GM12878 (cell line): ENCODE measurements at regions not wholly inside any gene's neighbourhood (a gene's known extent, or its start where the extent isn't known, plus 50 kb on each side); places are given as distances from the start of the nearest gene placed in this dataset.

Source experiments
- ATAC-seq: fragments of 200-7000 bp; cut with Tn5 transposase; 3 replicates; pipeline ENCODE4 v1.9.1; 2020; ENCODE audit warnings: mild to moderate bottlenecking, moderate library complexity
- BruUV-seq: library from RNA; stranded (reverse); fragments of 400-500 nt; replicated peaks from 2 replicates; lab custom pipeline; 2021; lab: Mats Ljungman, UMichigan
- CTCF ChIA-PET: fragments of 300-600 bp; sonication (Branson Sonifier 250); formaldehyde crosslinking; extraction: SDS; loops from one replicate; lab custom pipeline; 2021; ENCODE audit warnings: inconsistent platforms; lab: Yijun Ruan, JAX
- POLR2A ChIA-PET: fragments of 350-600 bp; formaldehyde crosslinking; extraction: SDS; loops from one replicate; lab custom pipeline; 2021; ENCODE audit warnings: inconsistent platforms; lab: Charles Lee
- RAD21 ChIA-PET: fragments of 300-600 bp; sonication (Branson Sonifier 250); formaldehyde crosslinking; loops from one replicate; lab custom pipeline; 2023; ENCODE audit warnings: antibody characterized with exemption; ENCODE audit not compliant: unreplicated experiment; lab: Charles Lee
- SMC1A ChIA-PET: fragments of 300-600 bp; sonication (Branson Sonifier 250); formaldehyde crosslinking; loops from one replicate; lab custom pipeline; 2023; ENCODE audit not compliant: unreplicated experiment, uncharacterized antibody; lab: Charles Lee
- DNase-seq: peaks from one replicate; pipeline ENCODE4 v3.0.0-alpha.2; 2011; ENCODE audit warnings: low read depth, low spot score
- FAIRE-seq: peaks from 3 replicates; lab custom pipeline; 2011; peaks lifted over from hg19 to GRCh38; lab: Jason Lieb, UNC
- H2AFZ ChIP-seq: 2 replicates; pipeline ENCODE4 v1.6.0; 2011; ENCODE audit warnings: low read depth, low read length, control low read depth; ENCODE audit not compliant: control insufficient read depth
- H3K27ac ChIP-seq: 2 replicates; pipeline ENCODE4 v1.5.1; 2011; ENCODE audit warnings: control low read depth; ENCODE audit not compliant: control insufficient read depth, insufficient read depth
- H3K27me3 ChIP-seq, 2 experiments: replicated peaks in 1 of 2; 2 replicates each; pipeline versions ENCODE4 v1.6.0 to v1.6.1; 2011; ENCODE audit warnings: low read length in 1 of 2; ENCODE audit not compliant: control insufficient read depth in 2 of 2, insufficient read depth in 2 of 2
- H3K36me3 ChIP-seq, 2 experiments: 2 replicates each; pipeline ENCODE4 v1.5.1; 2011; ENCODE audit warnings: low read length in 1 of 2; ENCODE audit not compliant: control insufficient read depth in 2 of 2, insufficient read depth in 2 of 2
- H3K4me1 ChIP-seq: 2 replicates; pipeline ENCODE4 v1.6.1; 2011; ENCODE audit warnings: mild to moderate bottlenecking, low read length, moderate library complexity, mixed read lengths; ENCODE audit not compliant: control insufficient read depth, insufficient read depth
- H3K4me2 ChIP-seq: 2 replicates; pipeline ENCODE4 v1.6.0; 2011; ENCODE audit warnings: control low read depth; ENCODE audit not compliant: control insufficient read depth, insufficient read depth
- H3K4me3 ChIP-seq: fragments of 200-600 bp; sonication (generic); 2 replicates; pipeline ENCODE4 v1.5.1; 2016
- H3K79me2 ChIP-seq: 2 replicates; pipeline ENCODE4 v1.6.0; 2011; ENCODE audit warnings: low read length; ENCODE audit not compliant: control insufficient read depth, insufficient read depth
- H3K9ac ChIP-seq: 2 replicates; pipeline ENCODE4 v1.8.0; 2011; ENCODE audit warnings: low read length, control low read depth, mixed read lengths; ENCODE audit not compliant: control insufficient read depth, insufficient read depth
- H3K9me3 ChIP-seq: replicated peaks from 3 replicates; pipeline ENCODE4 v1.5.1; 2011; ENCODE audit warnings: mild to moderate bottlenecking, low read length; ENCODE audit not compliant: control insufficient read depth, insufficient read depth
- H4K20me1 ChIP-seq: 2 replicates; pipeline ENCODE4 v1.6.0; 2011; ENCODE audit not compliant: control insufficient read depth, insufficient read depth
- EP300 ChIP-seq, 2 experiments: fragments of 150-350 bp in 1 of 2; IDR thresholded peaks; 2 replicates each; pipeline ENCODE4 v1.6.1; 2011 to 2012; ENCODE audit warnings: low read depth in 2 of 2, low read length in 2 of 2, borderline replicate concordance in 1 of 2, improper control_type of control experiment in 1 of 2, inconsistent platforms in 1 of 2; ENCODE audit not compliant: control insufficient read depth in 1 of 2
- MTA2 ChIP-seq: fragments of 450-650 bp; IDR thresholded peaks from 2 replicates; pipeline ENCODE4 v1.6.1; 2016; ENCODE audit warnings: low read depth, mild to moderate bottlenecking, moderate library complexity
- MTA3 ChIP-seq: IDR thresholded peaks from 2 replicates; pipeline ENCODE4 v1.6.1; 2012; ENCODE audit warnings: low read length, inconsistent platforms, borderline replicate concordance
- MYB ChIP-seq: fragments of 150-350 bp; IDR thresholded peaks from 2 replicates; pipeline ENCODE4 v1.6.1; 2014; ENCODE audit warnings: mild to moderate bottlenecking, low read depth, low read length, borderline replicate concordance
- WGBS: methylation state at CpG from one replicate; pipeline ENCODE4 v1.1.6; 2016; ENCODE audit warnings: low lambda C conversion rate; ENCODE audit not compliant: insufficient replicate concordance, insufficient coverage; ENCODE audit errors: missing lambda C conversion rate; 5-methylcytosine and 5-hydroxymethylcytosine counted together
- in situ Hi-C: fragments of 300-500 bp; cut with MboI; formaldehyde crosslinking; loops from 9 replicates; pipeline ENCODE4 v1.14.3; 2018; ENCODE audit warnings: mixed read lengths
- intact Hi-C: fragments of 100-400 bp; cut with micrococcal nuclease; formaldehyde crosslinking; loops from one replicate; pipeline ENCODE4 v1.14.2; 2022; ENCODE audit not compliant: unreplicated experiment
- TF ChIP-seq, protein P1 (sequence below): IDR thresholded peaks from 2 replicates; pipeline ENCODE4 v1.6.1; 2012; ENCODE audit warnings: improper control_type of control experiment, low read depth, low read length; ENCODE audit not compliant: insufficient replicate concordance

GRCh38 chr9:129558551-129559505 lies 62.1 kb downstream of the C9orf50 start:
- intact Hi-C loops: no loop called here
- ATAC-seq: peak; percentile 41; the same call in 2 of the 3 replicates
- H3K9ac ChIP-seq: no peak overlapping the region
- no peaks in the 10 kb centered on the region for H4K20me1 ChIP-seq
- H3K27me3 ChIP-seq: peaks cover 0 to 1% of the 10 kb centered on the region in 2 experiments; a peak in 2 of 4 replicates
- ChIA-PET CTCF (no interaction called here), POLR2A (no interaction called here), RAD21 (no interaction called here), SMC1A (no interaction called here)
- H2AFZ ChIP-seq: no peak overlapping the region
- FAIRE-seq: no peak
- in situ Hi-C loops: no loop called here
- H3K4me3 ChIP-seq: no peak overlapping the region
- no peaks in the 10 kb centered on the region for H3K36me3 ChIP-seq
- no peak for TF ChIP-seq MTA2
- no peak for TF ChIP-seq MYB
- TF ChIP-seq, protein P1, sequence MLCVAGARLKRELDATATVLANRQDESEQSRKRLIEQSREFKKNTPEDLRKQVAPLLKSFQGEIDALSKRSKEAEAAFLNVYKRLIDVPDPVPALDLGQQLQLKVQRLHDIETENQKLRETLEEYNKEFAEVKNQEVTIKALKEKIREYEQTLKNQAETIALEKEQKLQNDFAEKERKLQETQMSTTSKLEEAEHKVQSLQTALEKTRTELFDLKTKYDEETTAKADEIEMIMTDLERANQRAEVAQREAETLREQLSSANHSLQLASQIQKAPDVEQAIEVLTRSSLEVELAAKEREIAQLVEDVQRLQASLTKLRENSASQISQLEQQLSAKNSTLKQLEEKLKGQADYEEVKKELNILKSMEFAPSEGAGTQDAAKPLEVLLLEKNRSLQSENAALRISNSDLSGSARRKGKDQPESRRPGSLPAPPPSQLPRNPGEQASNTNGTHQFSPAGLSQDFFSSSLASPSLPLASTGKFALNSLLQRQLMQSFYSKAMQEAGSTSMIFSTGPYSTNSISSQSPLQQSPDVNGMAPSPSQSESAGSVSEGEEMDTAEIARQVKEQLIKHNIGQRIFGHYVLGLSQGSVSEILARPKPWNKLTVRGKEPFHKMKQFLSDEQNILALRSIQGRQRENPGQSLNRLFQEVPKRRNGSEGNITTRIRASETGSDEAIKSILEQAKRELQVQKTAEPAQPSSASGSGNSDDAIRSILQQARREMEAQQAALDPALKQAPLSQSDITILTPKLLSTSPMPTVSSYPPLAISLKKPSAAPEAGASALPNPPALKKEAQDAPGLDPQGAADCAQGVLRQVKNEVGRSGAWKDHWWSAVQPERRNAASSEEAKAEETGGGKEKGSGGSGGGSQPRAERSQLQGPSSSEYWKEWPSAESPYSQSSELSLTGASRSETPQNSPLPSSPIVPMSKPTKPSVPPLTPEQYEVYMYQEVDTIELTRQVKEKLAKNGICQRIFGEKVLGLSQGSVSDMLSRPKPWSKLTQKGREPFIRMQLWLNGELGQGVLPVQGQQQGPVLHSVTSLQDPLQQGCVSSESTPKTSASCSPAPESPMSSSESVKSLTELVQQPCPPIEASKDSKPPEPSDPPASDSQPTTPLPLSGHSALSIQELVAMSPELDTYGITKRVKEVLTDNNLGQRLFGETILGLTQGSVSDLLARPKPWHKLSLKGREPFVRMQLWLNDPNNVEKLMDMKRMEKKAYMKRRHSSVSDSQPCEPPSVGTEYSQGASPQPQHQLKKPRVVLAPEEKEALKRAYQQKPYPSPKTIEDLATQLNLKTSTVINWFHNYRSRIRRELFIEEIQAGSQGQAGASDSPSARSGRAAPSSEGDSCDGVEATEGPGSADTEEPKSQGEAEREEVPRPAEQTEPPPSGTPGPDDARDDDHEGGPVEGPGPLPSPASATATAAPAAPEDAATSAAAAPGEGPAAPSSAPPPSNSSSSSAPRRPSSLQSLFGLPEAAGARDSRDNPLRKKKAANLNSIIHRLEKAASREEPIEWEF: no peak
- no peak for TF ChIP-seq MTA3
- no peak for TF ChIP-seq EP300 (IDR thresholded peaks at IDR 0.05; ENCODE audit: borderline replicate concordance in 1 of 2, control insufficient read depth in 1 of 2, low read depth in 2 of 2, low read length in 2 of 2)
- no TSS peak for BruUV-seq
- no peaks in the 10 kb centered on the region for H3K9me3 ChIP-seq
- no peaks in the 10 kb centered on the region for H3K4me1 ChIP-seq
- H3K79me2 ChIP-seq: no peaks in the 10 kb centered on the region
- 27% methylated on average over 19 of the region's 21 CpGs for WGBS
- H3K4me2 ChIP-seq: no peak overlapping the region
- H3K27ac ChIP-seq: no peak overlapping the region
- DNase-seq: no peak
